PC-9 (cell line): ENCODE measurements at regions not wholly inside any gene's neighbourhood (a gene's known extent, or its start where the extent isn't known, plus 50 kb on each side); places are given as distances from the start of the nearest gene placed in this dataset.

Experiments used
- EZH2 ChIP-seq: fragments of 200-600 bp; sonication (generic); IDR thresholded peaks from 2 replicates; pipeline ENCODE4 v1.8.0; 2017; ENCODE audit warnings: antibody characterized with exemption, low read depth
- TF ChIP-seq, protein P1 (sequence below): fragments of 200-600 bp; sonication (generic); conservative IDR thresholded peaks from 2 replicates; pipeline ENCODE4 v1.6.1; 2017; ENCODE audit warnings: mixed run types, antibody characterized with exemption, mild to moderate bottlenecking, moderate library complexity

DNA sequence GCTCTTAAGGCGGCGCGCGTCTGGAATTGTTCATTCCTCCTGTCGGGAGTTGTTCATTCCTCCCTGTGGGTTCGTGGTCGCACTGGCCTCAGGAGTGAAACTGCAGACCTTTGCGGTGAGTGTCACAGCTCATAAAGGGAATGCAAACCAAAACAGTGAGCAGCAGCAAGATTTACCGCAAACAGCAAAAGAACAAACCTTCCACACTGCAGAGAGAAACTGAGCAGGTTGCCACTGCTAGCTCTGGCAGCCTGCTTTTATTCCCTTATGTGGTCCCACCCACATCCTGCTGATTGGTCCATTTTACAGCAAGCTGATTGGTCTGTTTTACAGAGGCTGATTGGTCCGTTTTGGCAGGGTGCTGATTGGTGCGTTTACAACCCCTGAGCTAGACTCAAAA, 1365.3 kb upstream of the WWC1 start:
- TF ChIP-seq, protein P1, sequence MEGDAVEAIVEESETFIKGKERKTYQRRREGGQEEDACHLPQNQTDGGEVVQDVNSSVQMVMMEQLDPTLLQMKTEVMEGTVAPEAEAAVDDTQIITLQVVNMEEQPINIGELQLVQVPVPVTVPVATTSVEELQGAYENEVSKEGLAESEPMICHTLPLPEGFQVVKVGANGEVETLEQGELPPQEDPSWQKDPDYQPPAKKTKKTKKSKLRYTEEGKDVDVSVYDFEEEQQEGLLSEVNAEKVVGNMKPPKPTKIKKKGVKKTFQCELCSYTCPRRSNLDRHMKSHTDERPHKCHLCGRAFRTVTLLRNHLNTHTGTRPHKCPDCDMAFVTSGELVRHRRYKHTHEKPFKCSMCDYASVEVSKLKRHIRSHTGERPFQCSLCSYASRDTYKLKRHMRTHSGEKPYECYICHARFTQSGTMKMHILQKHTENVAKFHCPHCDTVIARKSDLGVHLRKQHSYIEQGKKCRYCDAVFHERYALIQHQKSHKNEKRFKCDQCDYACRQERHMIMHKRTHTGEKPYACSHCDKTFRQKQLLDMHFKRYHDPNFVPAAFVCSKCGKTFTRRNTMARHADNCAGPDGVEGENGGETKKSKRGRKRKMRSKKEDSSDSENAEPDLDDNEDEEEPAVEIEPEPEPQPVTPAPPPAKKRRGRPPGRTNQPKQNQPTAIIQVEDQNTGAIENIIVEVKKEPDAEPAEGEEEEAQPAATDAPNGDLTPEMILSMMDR, result no peak
- TF ChIP-seq EZH2, result no peak
